HCEC 1CT (cell line): ENCODE measurements at regions not wholly inside any gene's neighbourhood (a gene's known extent, or its start where the extent isn't known, plus 50 kb on each side); places are given as distances from the start of the nearest gene placed in this dataset.
"Not testable (repeated sequence)": the region's sequence is repeated elsewhere in the genome, so short reads cannot be mapped to it uniquely, and the experiment has no call there.

Experiments used
- DNase-seq: peaks from one replicate; pipeline ENCODE4 v3.0.0-alpha.2; 2017

GRCh38 chr4:174400603-174401302 is 117.0 kb downstream of the CEP44 start:
- not testable (repeated sequence) for DNase-seq

GRCh38 chr4:174398728-174399127 is 115.0 kb downstream of the CEP44 start:
- DNase-seq: peak; percentile 80

GRCh38 chr4:174397366-174398155 is 113.8 kb downstream of the CEP44 start:
- no peak for DNase-seq

GRCh38 chr4:174396599-174397110 is 112.9 kb downstream of the CEP44 start:
- DNase-seq: no peak

- DNase-seq: peak; percentile 79
Measured at GRCh38 chr4:174394915-174395314, 111.2 kb downstream of the CEP44 start.

- DNase-seq: no peak
Measured at GRCh38 chr4:174389439-174389838, 105.7 kb downstream of the CEP44 start.

- DNase-seq: no peak
Measured at GRCh38 chr4:174388461-174389145, 104.9 kb downstream of the CEP44 start.

- no peak for DNase-seq
Measured at GRCh38 chr4:174387721-174388120, 104.0 kb downstream of the CEP44 start.

GRCh38 chr4:174387143-174387542 is 103.4 kb downstream of the CEP44 start:
- no peak for DNase-seq

GRCh38 chr4:174383783-174384182 is 100.1 kb downstream of the CEP44 start:
- DNase-seq: no peak

- DNase-seq: not testable (repeated sequence)
Measured at GRCh38 chr4:174382938-174383605, 99.4 kb downstream of the CEP44 start.
